Neural cell (in vitro differentiated cells): ENCODE measurements at regions not wholly inside any gene's neighbourhood (a gene's known extent, or its start where the extent isn't known, plus 50 kb on each side); places are given as distances from the start of the nearest gene placed in this dataset.
A peak's percentile ranks its signal among the peaks of the same experiment; 100 is the strongest.

Experiments used
- H2AFZ ChIP-seq: fragments of 200-600, 300-800 bp; sonication (generic), shearing (Covaris generic); 2 replicates; pipeline ENCODE4 v1.6.0; 2014; ENCODE audit warnings: low read depth, mild to moderate bottlenecking, antibody characterized with exemption, low read length, moderate library complexity
- H3F3A ChIP-seq: fragments of 200-600 bp; shearing (Covaris generic); 2 replicates; pipeline ENCODE4 v1.6.1; 2016; ENCODE audit warnings: mild to moderate bottlenecking, moderate library complexity, mixed read lengths, antibody characterized with exemption, low read length; ENCODE audit not compliant: insufficient read depth, poor library complexity, severe bottlenecking
- H3K27ac ChIP-seq: fragments of 200-600, 300-800 bp; sonication (generic), shearing (Covaris generic); 2 replicates; pipeline ENCODE4 v1.5.1; 2014; ENCODE audit warnings: mild to moderate bottlenecking, low read length, moderate library complexity
- H3K27me3 ChIP-seq: fragments of 300-800, 200-600 bp; sonication (generic), shearing (Covaris generic); 2 replicates; pipeline ENCODE4 v1.6.0; 2014; ENCODE audit warnings: mild to moderate bottlenecking, low read depth, low read length, moderate library complexity; ENCODE audit not compliant: insufficient read depth
- H3K36me3 ChIP-seq: fragments of 300-800, 200-600 bp; sonication (generic), shearing (Covaris generic); 2 replicates; pipeline ENCODE4 v1.5.1; 2014; ENCODE audit warnings: mild to moderate bottlenecking, antibody characterized with exemption, low read length, moderate library complexity; ENCODE audit not compliant: insufficient read depth
- H3K4me2 ChIP-seq: fragments of 300-800, 200-600 bp; sonication (generic), shearing (Covaris generic); 2 replicates; pipeline ENCODE4 v1.6.0; 2014; ENCODE audit warnings: mild to moderate bottlenecking, low read length
- H3K4me3 ChIP-seq: fragments of 300-800, 200-600 bp; sonication (generic), shearing (Covaris generic); 2 replicates; pipeline ENCODE4 v1.5.1; 2014; ENCODE audit warnings: mild to moderate bottlenecking, low read length, moderate library complexity
- H3K79me2 ChIP-seq: fragments of 200-600 bp; shearing (Covaris generic); replicated peaks from 2 replicates; pipeline ENCODE4 v1.6.0; 2014; ENCODE audit warnings: mild to moderate bottlenecking, low read length, moderate library complexity; ENCODE audit not compliant: insufficient read depth
- H3K9ac ChIP-seq: fragments of 300-800, 200-600 bp; sonication (generic), shearing (Covaris generic); 2 replicates; pipeline ENCODE4 v1.6.1; 2016; ENCODE audit warnings: mild to moderate bottlenecking, low read length, mixed read lengths
- H3K9me2 ChIP-seq: fragments of 200-600 bp; shearing (Covaris generic); 2 replicates; pipeline ENCODE4 v1.6.1; 2016; ENCODE audit warnings: mild to moderate bottlenecking, low read length, mixed read lengths; ENCODE audit not compliant: insufficient read depth
- H3K9me3 ChIP-seq: fragments of 200-600, 300-800 bp; sonication (generic), shearing (Covaris generic); 2 replicates; pipeline ENCODE4 v1.6.1; 2016; ENCODE audit warnings: mild to moderate bottlenecking, mixed run types, low read length, moderate library complexity, mixed read lengths
- H4K20me1 ChIP-seq: fragments of 200-600 bp; shearing (Covaris generic); 2 replicates; pipeline ENCODE4 v1.6.1; 2016; ENCODE audit warnings: mild to moderate bottlenecking, mixed run types; ENCODE audit not compliant: insufficient read depth
- EP300 ChIP-seq: fragments of 450-650 bp; conservative IDR thresholded peaks from 2 replicates; pipeline ENCODE4 v1.6.1; 2014; ENCODE audit warnings: antibody characterized with exemption, mild to moderate bottlenecking, moderate library complexity; ENCODE audit not compliant: poor library complexity, severe bottlenecking
- EZH2 ChIP-seq: fragments of 200-600, 300-800 bp; shearing (Covaris generic), sonication (generic); IDR thresholded peaks from 2 replicates; pipeline ENCODE4 v1.6.1; 2014; ENCODE audit warnings: antibody characterized with exemption, low read length, borderline replicate concordance, mild to moderate bottlenecking; ENCODE audit not compliant: insufficient read depth, poor library complexity, severe bottlenecking
- MXI1 ChIP-seq: fragments of 450-650 bp; conservative IDR thresholded peaks from 2 replicates; pipeline ENCODE4 v1.6.1; 2014; ENCODE audit warnings: antibody characterized with exemption, mild to moderate bottlenecking; ENCODE audit not compliant: poor library complexity, severe bottlenecking
- POLR2AphosphoS5 ChIP-seq: IDR thresholded peaks from 2 replicates; pipeline ENCODE4 v1.6.1; 2012
- RAD21 ChIP-seq: fragments of 450-650 bp; conservative IDR thresholded peaks from 2 replicates; pipeline ENCODE4 v1.6.1; 2014; ENCODE audit warnings: antibody characterized with exemption, mild to moderate bottlenecking, moderate library complexity
- SMC3 ChIP-seq: fragments of 450-650 bp; conservative IDR thresholded peaks from 2 replicates; pipeline ENCODE4 v1.6.1; 2014; ENCODE audit warnings: antibody characterized with exemption, mild to moderate bottlenecking, moderate library complexity; ENCODE audit not compliant: poor library complexity
- TAF1 ChIP-seq: IDR thresholded peaks from 2 replicates; pipeline ENCODE4 v1.6.1; 2012; ENCODE audit warnings: low read depth
- TF ChIP-seq, protein P1 (sequence below): fragments of 450-650 bp; IDR thresholded peaks from 2 replicates; pipeline ENCODE4 v1.5.1; 2014; ENCODE audit warnings: antibody characterized with exemption, mild to moderate bottlenecking, moderate library complexity; ENCODE audit not compliant: poor library complexity, severe bottlenecking
- TF ChIP-seq, protein P2 (sequence below): IDR thresholded peaks from 2 replicates; pipeline ENCODE4 v1.6.1; 2012; ENCODE audit warnings: borderline replicate concordance

DNA sequence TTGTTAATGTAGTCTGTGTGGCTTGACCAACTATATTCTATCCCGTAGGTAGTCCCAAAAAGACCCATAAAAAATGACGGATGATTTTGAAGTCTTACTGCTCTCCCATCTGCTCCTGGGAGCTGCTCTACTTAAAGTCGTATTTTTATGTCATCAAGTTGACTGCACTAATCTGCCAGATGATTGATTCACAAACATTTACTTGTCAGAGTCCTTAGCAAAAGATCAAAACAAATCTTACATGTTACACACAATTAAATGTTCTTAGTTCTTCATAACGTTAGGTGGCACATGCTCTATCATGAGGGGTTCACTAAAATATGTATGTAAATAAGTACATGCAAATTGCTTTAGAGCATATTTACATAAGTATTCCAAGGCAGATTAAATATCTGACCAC is 498.3 kb upstream of the LRRTM4 start:
- Histone ChIP-seq H3K79me2 (no peaks in the 10 kb centered on the region), H3K27me3 (no peaks in the 10 kb centered on the region), H3K9ac (no peak overlapping the region), H3K27ac (no peak overlapping the region), H3K4me2 (no peak overlapping the region), H3K36me3 (no peaks in the 10 kb centered on the region), H3K4me3 (no peak overlapping the region), H3K9me3 (peaks cover 4% of the 10 kb centered on the region), H4K20me1 (no peaks in the 10 kb centered on the region), H3K9me2 (no peaks in the 10 kb centered on the region), H2AFZ (no peak overlapping the region), H3F3A (no peaks in the 10 kb centered on the region)
- TF ChIP-seq, protein P1, sequence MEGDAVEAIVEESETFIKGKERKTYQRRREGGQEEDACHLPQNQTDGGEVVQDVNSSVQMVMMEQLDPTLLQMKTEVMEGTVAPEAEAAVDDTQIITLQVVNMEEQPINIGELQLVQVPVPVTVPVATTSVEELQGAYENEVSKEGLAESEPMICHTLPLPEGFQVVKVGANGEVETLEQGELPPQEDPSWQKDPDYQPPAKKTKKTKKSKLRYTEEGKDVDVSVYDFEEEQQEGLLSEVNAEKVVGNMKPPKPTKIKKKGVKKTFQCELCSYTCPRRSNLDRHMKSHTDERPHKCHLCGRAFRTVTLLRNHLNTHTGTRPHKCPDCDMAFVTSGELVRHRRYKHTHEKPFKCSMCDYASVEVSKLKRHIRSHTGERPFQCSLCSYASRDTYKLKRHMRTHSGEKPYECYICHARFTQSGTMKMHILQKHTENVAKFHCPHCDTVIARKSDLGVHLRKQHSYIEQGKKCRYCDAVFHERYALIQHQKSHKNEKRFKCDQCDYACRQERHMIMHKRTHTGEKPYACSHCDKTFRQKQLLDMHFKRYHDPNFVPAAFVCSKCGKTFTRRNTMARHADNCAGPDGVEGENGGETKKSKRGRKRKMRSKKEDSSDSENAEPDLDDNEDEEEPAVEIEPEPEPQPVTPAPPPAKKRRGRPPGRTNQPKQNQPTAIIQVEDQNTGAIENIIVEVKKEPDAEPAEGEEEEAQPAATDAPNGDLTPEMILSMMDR = no peak
- TF ChIP-seq TAF1 (no peak), RAD21 (no peak), MXI1 (no peak), EP300 (peak; percentile 96), EZH2 (no peak), SMC3 (no peak), POLR2AphosphoS5 (peak; percentile 95)

DNA sequence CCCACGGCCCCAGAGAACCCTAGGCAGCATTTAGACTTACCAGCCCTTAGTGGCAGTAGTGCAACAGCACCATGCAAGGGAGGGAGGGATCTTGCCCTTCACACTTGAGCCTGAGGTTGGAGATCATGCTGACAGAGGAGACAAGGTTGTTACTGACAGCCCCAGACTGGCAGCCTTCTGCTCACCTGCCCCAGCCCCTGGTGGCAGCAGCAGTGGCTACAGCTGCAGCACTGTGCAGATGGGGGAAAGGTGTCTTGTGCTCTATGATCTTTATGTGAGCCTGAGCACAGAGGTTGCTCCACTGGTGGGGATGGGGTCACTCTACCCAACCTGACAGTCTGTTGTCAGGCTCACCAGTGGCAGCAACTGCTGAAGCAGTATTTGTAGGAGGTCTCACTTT is 501.2 kb upstream of the LRRTM4 start:
- TF ChIP-seq POLR2AphosphoS5 (no peak), EZH2 (no peak), RAD21 (no peak), TAF1 (no peak), SMC3 (no peak), MXI1 (no peak), EP300 (no peak)
- TF ChIP-seq, protein P1 = no peak
- TF ChIP-seq, protein P2, sequence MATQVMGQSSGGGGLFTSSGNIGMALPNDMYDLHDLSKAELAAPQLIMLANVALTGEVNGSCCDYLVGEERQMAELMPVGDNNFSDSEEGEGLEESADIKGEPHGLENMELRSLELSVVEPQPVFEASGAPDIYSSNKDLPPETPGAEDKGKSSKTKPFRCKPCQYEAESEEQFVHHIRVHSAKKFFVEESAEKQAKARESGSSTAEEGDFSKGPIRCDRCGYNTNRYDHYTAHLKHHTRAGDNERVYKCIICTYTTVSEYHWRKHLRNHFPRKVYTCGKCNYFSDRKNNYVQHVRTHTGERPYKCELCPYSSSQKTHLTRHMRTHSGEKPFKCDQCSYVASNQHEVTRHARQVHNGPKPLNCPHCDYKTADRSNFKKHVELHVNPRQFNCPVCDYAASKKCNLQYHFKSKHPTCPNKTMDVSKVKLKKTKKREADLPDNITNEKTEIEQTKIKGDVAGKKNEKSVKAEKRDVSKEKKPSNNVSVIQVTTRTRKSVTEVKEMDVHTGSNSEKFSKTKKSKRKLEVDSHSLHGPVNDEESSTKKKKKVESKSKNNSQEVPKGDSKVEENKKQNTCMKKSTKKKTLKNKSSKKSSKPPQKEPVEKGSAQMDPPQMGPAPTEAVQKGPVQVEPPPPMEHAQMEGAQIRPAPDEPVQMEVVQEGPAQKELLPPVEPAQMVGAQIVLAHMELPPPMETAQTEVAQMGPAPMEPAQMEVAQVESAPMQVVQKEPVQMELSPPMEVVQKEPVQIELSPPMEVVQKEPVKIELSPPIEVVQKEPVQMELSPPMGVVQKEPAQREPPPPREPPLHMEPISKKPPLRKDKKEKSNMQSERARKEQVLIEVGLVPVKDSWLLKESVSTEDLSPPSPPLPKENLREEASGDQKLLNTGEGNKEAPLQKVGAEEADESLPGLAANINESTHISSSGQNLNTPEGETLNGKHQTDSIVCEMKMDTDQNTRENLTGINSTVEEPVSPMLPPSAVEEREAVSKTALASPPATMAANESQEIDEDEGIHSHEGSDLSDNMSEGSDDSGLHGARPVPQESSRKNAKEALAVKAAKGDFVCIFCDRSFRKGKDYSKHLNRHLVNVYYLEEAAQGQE = no peak
- no peak overlapping the region for H3K9ac ChIP-seq
- H3K9me3 ChIP-seq = peaks cover 4% of the 10 kb centered on the region
- H3F3A ChIP-seq = no peaks in the 10 kb centered on the region
- H3K79me2 ChIP-seq = no peaks in the 10 kb centered on the region
- no peaks in the 10 kb centered on the region for H3K9me2 ChIP-seq
- H3K36me3 ChIP-seq = no peaks in the 10 kb centered on the region
- no peak overlapping the region for H3K4me3 ChIP-seq
- no peaks in the 10 kb centered on the region for H4K20me1 ChIP-seq
- H2AFZ ChIP-seq = no peak overlapping the region
- no peak overlapping the region for H3K4me2 ChIP-seq
- no peaks in the 10 kb centered on the region for H3K27me3 ChIP-seq
- H3K27ac ChIP-seq = no peak overlapping the region
